ENCODE measurements at regions not wholly inside any gene's neighbourhood (a gene's known extent, or its start where the extent isn't known, plus 50 kb on each side); places are given as distances from the start of the nearest gene placed in this dataset.
A peak's percentile ranks its signal among the peaks of the same experiment; 100 is the strongest.
"Not testable (repeated sequence)": the region's sequence is repeated elsewhere in the genome, so short reads cannot be mapped to it uniquely, and the experiment has no call there.

DNA sequence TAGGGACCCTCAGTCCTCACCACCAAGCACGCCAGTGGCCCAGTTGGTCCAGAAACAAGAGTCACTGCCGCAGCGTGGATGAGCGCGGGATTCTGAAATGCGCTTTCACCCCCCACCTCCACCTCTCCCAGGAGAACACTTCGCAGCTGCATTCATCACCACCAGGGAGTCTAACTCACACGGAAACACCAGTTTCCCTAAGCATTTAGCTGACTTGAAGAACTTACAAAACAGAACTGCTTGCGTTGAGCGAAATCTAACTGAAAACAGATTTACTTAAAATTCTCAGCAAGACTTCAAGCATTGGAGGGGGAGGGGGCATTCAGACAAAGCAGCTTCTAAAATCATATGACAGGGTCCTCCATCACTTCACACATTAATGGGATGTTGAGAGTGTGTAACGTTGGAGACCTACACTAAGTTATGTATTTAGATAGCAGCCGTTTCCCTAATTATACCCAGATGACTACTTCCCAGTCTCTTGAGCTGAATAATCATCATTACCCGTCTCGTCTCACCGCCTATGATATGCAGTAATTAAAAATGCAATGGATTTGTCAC, 258.2 kb upstream of the IRS2 start:
- no peak for DNase-seq

GRCh38 chr13:110042253-110042950, 256.0 kb upstream of the IRS2 start:
- DNase-seq: no peak

DNA sequence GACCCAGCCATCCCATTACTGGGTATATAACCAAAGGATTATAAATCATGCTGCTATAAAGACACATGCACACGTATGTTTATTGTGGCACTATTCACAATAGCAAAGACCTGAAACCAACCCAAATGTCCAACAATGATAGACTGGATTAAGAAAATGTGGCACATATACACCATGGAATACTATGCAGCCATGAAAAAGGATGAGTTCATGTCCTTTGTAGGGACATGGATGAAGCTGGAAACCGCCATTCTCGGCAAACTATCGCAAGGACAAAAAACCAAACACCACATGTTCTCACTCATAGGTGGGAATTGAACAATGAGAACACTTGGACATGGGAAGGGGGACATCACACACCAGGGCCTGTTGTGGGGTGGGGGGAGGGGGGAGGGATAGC, 255.3 kb upstream of the IRS2 start:
- not testable (repeated sequence) for DNase-seq

- DNase-seq: no peak
Measured at GRCh38 chr13:110037925-110038573, 251.7 kb upstream of the IRS2 start.

DNA sequence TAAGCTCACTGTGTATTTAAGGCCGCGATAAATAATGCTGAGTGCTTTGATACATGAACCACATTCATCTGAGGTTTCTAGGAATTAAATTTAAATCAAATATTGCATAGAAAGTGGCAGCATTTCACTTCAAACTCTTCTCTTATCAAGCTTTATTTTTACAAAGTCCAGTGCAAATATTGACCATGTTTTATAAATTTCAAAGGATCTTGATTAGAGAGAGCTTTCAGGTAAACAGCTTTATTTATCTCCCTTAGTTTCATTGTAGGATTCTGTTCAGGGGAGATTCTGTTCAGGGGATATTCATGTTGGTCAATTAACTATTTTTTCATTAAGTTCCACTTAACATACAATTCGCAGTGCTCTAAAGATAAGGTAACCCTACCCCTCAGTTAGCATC, 249.7 kb upstream of the IRS2 start:
- no peak for DNase-seq

DNA sequence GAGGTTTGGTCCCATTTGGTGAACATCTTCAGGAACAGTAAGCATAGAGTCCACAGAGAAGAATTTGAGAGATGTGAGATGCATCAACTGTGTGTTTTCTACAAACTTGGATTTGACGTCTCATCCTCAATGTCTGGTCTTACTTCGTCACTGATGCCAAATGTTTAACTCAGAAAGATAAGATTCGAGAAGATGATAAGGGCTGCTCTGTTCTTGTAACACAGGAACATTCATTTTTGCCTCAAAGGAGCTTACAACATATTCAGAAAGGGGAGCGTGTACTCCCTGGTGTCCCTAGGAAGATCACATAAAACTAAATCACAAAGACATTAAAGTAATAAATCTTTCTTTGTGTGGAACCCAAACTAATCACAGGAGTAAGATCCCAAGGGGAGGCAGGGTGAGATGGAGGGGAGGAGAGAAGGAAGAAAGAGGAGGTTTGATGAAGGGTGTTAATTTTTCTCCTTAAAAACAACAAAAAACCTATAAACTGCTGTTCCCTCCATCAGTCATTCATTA, 247.7 kb upstream of the IRS2 start:
- DNase-seq: no peak

DNA sequence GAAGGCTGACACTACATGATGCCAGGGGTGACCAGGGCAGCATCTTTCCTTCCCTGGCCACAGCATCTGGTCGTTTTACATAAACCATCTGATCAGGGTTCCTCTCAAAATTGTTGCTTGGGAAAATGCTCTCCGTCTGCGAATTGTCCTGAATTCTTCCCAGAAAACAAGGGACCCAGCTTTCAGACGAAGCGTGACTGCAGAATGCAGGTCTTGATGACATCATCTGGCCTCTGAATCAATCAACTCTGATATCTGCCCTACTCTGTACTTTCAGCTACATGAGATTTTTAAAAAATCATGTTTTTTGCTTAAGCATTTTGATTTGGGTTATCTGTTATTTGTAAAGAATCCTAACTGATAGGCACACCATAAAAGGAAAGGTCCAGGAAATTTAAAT, 246.6 kb upstream of the IRS2 start:
- no peak for DNase-seq

DNA sequence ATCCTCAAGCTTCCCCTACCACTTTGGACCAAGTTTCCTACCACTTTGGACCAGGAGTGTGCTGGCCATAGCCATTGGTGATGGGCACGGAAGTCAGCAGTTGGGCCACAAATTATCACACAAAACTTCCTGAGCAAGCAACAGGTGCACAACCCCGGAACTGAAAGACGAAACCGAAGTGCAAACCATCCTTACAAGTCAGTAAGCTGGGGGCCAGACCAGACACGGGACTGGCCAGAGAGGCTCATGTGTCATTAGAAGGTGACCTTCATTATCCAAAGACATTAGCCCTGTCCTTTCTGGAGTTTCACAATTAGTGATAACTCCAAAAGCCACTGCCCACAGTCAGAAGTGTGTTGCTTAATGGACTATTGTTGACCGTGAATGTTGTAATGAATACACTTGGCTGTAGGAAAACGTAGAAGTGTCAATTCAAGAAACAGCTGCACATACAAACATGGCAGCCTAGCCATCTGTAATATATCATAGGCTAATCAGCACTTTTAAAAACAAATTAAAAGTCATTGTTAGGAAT, 244.1 kb upstream of the IRS2 start:
- DNase-seq: no peak

DNA sequence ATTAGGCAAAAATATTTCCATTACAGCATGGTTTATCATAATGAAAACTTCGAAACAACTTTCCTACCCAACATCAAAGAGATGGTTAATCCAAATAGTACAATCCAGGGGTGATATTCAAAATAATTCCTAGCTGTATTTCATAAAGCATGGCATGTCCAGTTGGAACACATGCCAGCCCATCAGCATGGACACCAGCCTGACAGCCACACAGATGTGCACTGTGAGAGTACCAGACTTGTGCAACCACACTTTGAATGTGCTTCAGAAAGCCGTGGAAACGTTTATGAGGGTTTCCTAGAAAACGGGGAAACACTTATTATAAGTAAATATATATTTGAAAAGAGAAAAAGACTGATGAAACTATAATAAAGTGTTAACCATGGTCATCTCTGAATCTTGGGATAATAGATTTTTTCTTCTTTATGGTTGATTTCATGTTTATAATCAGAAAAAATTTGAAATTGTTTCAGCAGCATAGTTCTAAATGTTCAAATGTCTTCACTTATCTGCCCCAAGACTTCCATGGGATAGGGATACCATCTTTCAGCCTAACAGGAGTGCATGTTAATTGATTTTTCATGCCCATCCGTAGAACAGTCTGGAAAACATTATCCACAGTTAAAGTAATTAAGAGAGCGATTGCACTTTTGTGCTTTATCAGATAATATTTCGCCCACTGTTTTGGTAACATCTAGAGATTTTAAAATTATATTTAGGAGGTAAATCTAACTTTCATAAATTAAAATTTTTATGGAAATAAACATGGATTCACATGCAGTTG, 242.6 kb upstream of the IRS2 start:
- no peak for DNase-seq

GRCh38 chr13:110028311-110028710, 241.9 kb upstream of the IRS2 start:
- no peak for DNase-seq

DNA sequence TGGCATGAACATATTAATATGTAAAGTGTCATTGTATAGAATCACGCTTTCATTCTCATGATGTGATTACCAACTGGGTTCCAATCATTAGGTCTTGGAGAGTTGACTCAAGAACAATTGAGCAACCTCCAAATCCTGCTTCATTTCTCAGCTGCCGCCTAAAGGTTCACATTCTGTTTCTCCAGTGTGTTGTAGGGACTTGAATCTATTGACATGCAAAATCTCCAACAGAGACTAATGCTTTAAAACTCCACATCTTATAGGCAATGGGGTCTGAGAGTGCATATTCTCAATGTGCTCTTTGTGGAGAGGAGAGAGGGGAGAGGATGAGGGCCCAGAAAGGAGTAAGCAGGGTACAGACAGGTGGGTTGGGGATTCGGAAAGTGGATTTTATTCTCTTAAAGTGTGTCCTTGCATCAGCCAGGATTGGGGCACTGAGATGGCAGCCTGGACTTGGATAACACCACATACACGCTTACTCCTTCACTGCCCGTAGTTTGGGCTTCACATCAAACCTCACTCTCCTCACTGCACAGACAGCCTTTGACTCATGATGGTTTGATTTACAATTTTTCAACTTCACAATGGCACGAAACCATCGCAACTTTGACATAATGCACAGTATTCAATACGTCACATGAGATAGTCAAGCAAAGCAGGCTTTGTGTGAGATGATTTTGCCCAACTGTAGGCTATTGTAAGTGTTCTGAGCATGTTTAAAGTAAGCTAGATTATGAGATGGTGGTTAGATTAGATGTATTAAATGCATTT, 241.3 kb upstream of the IRS2 start:
- no peak for DNase-seq

DNA sequence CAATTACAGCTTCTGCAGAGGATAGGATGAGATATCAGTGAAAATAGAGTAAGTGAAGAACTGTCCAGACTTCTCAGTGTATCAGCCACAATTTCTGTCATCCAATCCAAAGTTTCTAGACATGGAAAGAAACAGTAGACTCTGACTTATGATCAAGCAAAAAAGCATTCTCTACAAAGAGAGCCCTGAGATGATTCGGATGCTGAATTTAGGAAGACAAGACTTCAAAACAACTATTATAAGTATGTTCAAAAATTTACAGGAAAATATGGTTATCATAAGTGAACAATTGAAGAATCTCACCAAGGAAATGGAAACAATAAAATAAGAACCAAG, 238.2 kb upstream of the IRS2 start:
- no peak for DNase-seq

DNA sequence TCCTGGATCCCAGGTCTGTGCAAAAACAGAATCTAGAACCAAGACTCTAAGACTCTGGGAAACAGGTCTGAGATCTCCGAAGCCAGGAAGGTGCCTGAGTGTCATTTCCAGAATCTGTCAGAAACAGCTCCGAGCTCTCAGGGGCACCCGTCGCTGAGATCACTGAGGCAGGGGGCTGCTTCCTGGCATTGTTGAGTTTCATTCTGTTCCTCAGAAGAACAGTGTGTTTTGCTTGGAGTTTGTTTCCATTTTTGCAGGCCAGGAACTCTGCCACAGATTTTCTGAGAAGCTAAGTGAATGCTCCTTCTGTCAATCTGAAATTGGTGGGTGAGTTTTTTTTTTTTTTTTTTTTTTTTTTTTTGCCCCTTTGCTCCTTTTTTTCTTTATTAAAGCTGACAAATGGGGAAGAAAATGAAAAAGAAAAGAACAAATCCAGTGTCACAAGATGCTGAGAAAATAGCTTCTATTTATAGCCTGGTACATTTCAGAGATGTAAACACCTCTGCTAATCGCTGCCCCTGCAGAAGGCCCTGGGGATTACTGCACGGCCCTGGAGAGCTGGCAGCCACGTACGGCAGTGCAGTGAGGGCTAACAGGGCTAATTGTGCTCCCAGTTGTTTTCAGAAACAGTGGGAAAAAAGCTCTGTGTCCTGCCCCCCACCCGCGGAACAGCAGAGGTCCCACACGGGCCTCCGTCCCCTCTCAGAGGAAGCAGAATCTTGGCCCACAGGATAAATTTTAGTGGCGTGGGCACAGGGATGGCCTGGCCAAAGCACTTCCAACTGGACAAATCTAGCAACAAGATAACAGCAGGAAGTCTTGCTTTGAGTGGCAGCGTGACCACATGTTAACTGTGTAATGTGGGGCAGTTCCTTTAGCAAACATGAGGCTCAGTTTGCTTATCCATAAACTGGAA, 237.6 kb upstream of the IRS2 start:
- peak; percentile 37 to 44 for DNase-seq

- no peak for DNase-seq
Measured at GRCh38 chr13:110018009-110018408, 231.6 kb upstream of the IRS2 start.

GRCh38 chr13:110017379-110017778, 231.0 kb upstream of the IRS2 start:
- DNase-seq: no peak

DNA sequence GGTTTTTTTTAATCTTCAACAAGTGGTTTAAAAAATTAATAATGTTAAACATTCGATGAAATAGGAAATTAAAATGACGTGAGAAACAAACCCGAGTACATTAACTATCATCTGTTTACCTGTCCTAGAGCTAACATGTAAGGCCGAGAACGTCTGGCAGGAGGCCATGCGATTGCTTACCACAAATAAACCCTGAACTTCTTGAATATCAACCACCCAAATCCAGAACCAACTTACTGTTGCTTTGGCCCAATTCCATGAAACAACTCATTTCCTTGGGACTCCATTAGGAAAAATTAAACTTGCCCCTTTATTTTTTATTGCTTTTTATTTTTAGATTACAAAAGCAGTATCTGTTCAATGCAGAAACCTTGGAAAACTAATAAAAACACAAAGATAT, 228.9 kb upstream of the IRS2 start:
- peak; percentile 50 to 73 for DNase-seq

DNA sequence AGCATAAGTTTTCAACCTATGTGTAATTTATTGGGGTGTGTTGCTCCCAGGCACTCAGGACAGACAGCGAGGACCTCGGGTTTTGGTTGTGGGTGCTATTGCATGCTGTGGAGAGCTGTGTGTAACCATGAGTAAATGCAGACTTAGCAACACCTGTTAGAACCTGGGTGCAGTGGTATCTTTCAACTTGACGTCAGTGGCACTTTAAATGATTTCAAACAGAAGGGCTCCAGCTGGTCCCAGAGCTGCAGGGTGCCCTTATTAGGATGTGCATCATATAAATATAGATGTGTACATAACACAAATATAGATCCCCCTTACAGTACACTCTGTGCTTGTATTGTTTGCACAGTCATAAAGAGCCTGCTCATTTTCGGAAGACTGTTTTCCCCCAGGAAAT, 228.3 kb upstream of the IRS2 start:
- peak; percentile 94 to 99 for DNase-seq

DNA sequence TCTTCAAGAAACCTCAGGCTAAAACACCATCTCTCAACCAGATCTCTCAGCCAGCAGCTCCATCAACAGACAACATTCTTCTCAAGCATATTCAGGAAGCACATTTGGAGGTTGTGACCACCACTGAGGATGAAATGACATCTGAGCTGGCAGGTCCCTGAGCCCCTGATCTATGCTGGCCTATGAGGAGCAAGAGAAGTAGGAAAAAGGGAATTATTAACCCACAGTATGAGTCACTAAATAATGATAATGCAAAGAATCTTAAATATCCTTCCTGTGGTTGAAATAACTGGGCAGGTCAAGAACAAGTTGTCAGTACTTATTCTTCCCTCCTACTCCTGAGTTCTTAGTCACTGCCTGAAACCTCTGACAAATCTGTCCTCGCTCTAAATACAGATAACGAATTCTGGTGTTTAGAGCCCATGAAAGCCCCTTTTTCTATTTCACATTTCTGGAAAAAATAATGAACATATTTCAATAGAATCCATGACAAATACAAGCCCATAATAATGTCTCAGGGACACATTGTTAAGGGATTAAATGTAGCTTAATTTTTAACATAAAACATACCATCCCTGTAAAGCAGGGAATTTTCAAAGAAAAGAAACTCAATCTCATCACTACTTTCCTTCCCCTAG, 225.8 kb upstream of the IRS2 start:
- no peak for DNase-seq

DNA sequence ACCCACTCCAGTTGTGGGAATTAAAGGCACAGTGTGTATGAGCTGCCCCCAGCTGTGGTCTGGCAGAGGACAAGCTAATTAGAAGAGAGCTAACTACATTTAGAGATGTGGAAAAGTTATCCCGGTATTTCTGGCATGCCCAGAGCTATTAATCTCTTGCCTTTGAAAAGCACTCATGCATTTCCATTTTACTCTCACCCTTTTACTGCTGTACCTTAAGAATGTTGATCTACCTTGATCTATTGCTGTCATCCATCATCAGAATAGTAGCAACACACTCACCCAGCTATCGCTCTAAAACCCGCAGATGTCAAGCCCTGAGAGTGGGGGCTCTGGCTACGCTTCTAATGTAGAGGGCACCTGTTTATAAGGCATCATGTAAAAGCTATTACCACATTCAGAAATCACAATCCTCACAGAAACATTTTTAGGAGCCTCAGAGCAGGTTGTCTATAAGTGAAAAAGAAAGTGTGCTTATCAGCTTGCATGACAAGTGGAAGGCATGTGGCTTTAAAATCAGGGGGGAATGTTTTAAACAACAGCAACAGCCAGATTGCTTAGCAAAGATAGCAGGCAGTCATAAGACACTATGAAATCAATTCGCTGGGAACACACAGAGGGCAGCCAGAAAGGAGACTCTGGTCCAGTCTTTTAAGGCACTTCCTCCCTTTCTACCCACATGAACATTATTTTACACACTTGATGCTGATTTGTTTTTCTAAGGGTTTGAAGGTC, 224.2 kb upstream of the IRS2 start:
- DNase-seq: peak; percentile 33 to 56

- DNase-seq: no peak
Measured at GRCh38 chr13:110008816-110009215, 222.4 kb upstream of the IRS2 start.
